NOMO-1 treated with dmso at 0.1 percent for 144 hours (cell line): ENCODE measurements at regions not wholly inside any gene's neighbourhood (a gene's known extent, or its start where the extent isn't known, plus 50 kb on each side); places are given as distances from the start of the nearest gene placed in this dataset.
"Not testable (repeated sequence)": the region's sequence is repeated elsewhere in the genome, so short reads cannot be mapped to it uniquely, and the experiment has no call there.

Source experiments
- DNase-seq: peaks from one replicate; lab custom pipeline; 2025; ENCODE audit not compliant: unreplicated experiment; lab: John Stamatoyannopoulos, UW

DNA sequence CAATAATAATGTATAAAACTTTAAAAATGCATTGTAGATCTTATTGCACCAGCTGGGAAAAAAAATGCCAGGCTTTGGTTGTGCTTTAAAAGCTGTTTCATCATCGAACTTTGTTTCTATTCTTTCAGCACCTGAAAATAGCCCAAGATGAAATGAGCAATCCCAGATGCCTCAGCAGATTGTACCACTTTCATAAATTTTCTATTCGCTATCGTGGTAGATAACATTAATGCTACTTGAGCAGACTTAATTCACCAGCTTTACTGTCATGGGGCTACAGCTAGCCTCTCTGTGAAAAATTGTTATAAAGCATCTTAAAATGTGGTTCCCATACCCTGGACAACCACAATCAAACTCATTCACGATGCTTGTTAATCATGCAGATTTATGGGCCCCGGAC lies 599.6 kb upstream of the HS3ST1 start:
- no peak for DNase-seq

DNA sequence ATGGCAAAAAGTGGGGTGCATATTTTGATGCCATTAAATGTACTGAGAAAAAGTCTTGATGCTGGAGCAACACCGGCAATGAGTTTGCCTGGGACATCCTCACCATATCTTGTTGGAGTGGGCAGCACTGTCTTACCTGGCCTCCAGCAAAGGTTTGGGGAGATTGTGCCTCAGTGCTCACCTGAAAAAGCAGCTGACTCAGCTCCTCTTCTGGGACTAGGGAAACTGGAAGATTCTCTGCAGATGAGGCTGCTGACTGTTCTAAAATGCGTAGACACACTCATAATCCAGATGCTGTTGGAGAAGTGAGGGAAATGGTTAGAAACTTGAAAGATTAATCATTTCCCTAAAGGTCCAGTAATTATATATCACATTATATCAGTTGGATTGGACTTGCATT lies 593.7 kb upstream of the HS3ST1 start:
- DNase-seq, result no peak

DNA sequence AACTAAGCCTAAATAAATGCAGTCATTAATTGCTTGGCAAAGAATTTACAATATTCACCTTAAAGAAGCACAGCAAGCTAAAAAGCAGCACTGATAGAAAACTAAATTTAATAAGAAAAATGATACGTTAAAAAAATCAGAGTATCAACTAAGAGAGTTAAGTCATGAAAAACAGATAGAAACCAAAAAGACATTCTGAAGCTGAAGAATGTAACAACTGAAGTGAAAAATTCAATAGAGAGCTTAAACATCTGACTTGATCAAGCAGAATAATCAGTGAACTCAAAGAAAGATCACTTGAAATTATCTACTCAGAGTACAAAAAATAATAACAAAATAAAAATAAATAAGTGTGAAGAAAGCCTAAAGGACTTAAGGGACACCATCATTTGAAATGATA lies 588.0 kb upstream of the HS3ST1 start:
- no peak for DNase-seq

DNA sequence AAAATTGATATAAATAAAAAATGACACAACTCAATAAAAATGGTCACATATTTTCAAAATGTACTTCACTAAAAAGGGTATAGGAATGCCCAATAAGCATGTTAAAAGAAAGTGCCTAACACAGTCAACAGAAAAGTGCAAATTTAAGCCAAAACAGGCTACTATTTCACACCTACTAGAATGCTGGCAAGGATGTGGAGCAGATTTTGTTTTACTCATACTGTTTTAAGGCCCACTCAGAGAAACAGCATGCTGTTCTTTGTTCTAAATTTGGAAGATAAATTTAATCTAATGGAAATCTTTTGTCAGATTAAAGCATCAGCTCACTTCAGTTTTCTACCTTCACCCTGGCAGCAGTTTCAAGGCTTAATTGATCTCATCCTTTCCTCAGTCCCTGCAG lies 576.8 kb upstream of the HS3ST1 start:
- no peak for DNase-seq

DNA sequence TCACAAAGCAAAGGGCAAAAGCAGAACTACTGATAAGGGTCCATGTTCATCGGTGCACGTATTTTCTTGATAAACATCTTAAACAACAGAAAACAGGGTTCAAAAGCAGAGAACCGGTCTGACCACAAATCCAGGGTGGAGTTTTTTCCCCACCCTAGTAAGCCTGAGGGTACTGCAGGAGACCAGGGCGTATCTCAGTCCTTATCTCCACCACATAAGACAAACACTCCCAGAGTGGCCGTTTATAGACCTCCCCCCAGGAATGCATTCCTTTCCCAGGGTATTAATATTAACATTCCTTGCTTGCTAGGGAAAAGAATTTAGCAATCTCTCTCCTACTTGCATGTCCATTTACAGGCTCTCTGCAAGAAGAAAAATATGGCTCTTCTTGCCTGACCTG lies 567.9 kb upstream of the HS3ST1 start:
- DNase-seq, result not testable (repeated sequence)

DNA sequence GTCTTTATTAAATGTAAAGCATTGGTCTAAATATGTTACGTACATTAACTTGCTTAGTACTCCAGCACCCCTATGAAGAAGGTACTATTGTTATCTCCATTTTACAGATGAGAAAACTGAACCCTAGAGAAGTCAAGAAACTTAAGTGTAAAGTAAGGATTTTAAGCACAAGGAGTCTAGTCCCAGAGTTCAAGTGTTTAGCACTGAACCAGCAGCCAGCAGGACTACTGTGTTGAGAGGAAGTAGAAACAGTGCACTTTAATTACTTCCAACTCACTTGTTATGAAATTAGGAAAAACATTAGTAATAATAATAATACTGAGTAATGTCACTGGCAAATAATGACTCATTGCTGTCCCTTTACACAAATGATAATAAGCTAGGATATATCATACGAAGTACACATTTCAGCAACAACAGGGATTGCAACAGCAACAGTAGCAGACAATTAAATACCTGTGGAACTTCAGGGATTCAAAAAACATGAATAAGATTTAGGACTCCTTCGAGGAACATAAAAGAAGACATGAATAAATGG lies 548.1 kb upstream of the HS3ST1 start:
- no peak for DNase-seq

DNA sequence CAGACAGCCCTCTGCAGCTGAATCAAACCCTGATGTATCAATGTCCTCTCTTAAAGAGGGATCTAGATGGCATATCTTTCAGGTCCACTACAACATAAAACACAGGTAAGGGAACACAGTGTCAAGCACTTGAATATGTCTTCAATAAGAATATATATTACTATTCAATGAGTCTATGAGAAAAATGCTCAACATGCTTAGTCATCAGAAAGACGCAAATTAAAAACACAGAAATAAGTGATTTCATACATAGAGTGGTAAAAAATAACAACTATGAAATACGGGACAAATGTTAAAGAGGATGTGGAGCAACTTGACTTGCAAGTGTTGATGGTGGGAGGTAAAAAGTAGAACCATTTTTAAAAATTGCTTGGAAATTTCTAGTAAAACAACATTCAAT lies 544.6 kb upstream of the HS3ST1 start:
- no peak for DNase-seq

DNA sequence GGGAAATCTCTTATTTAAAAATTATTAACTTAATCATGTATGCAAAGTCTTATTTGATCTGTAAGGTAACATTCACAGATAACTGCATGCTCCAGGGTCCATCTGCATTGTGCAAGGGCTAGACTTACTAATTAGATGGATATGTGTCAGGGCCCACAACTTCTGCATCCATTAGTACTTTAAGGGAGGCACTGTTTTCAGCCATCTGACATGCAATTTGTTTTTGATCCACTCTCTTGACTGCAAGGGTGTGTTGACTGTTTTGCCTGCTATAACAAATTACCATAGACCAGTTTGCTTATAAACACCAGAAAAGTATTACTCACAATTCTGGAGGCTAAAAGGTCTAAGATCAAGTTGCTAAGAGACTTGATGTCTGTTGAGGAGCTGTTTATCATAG lies 542.1 kb upstream of the HS3ST1 start:
- DNase-seq, result no peak

DNA sequence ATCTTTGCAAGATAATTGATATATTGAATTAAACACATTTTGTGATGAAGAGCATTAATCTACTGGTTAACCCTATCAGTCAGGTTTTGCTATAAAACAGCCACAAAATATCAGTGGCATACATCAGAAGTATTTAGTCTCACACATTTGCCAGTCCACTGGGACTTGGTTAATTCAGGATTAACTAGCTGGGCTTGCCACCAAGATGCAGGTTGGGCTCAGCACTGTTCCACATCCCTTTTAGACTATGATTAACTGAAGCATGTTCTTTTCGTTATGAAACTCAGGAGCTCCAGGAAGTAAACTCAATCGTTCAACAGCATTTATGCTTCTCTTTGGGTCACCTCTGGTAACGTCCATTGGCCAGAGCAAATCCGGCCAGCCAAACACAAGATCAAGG lies 538.1 kb upstream of the HS3ST1 start:
- no peak for DNase-seq

DNA sequence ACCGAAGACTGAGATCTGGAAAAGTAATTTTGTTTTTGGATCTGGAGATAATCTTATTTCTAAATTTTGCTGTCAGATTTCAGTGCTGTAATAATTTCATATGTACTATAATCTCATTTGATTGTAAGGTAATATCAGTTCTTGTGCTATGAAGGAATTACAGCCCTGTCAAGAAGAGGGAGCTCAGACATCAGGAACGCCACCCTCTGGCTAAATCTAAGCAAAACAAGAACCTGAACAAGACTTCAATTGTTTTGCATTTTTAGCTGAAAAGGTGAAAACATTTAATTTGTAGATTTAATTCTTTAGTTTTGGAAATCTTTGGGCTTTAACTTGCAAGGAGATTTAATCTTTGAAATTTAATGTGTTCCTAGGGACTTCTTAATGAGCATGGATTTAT lies 525.4 kb upstream of the HS3ST1 start:
- no peak for DNase-seq

DNA sequence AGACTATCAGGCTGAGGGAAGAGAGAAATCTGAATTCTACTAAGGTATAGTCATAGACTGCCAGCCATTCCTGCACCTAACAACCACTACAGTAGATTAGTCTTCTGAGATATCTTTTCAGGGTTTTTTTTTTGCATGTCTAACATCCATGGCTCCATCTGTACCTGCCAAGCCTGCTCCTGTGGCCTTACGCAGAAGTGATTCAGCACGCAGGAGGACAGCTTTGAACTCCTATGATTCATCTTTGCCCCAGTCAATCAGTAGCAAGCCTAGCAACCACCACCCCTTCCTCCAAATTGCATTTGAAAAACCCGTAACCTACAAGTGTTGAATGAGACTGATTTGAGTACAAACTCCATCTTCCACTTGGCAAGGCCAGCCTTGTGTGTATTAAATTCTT lies 520.7 kb upstream of the HS3ST1 start:
- DNase-seq, result no peak

DNA sequence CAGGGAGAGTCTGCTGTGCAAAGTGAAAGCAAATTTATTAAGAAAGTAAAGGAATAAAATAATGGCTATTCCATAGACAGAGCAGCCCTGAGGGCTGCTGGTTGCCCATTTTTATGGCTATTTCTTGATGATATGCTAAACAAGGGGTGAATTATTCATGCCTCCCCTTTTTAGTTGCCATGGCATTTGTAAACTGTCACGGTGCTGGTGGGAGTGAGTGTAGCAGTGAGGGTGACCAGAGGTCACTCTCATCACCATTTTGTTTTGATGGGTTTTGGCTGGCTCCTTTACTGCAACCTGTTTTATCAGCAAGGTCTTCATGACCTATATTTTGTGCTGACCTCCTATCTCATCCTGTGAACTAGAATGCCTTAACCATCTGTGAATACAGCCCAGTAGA lies 518.9 kb upstream of the HS3ST1 start:
- DNase-seq, result not testable (repeated sequence)

DNA sequence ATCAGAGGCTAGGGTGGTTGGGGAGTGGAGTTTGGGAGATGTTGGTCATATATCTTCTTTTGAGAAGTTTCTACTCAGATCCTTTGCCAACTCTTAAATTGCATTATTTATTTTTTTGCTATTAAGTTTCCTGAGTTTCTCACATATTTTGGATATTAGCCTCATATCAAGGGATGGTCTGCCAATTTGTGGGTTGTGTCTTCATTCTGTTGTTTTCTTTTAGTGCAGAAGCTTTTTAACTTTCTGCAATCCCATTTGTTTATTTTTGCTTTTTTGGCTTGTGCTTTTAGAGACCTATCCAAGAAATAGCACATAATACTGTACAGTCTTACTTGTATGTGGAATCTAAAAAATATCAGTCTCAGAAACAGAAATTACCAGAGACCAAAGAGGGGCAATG lies 509.2 kb upstream of the HS3ST1 start:
- no peak for DNase-seq

DNA sequence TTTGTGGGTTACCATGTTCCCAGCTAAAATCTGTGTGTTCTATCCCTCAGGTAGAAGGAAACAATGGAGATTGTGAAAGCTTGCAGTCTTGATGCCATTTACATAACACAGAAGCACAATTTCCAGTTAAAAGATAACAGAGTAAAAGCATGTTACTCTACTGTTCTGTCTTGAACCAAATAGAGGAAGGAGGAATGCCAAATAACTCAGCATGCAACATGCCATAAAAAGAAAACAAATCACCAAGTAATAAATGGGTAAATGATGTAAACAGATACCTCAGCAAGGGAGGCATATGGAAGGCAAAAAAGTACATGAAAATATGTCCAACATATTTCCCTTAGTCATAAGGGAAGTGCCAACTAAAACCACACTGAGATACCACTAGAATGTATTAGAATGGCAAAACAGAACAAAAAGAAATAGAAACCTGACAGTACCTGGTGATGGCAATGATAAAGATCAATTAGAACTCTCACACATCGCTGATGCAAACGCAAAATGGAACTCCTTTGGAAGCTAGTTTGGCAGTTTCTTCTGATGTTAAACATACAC lies 502.6 kb upstream of the HS3ST1 start:
- no peak for DNase-seq

DNA sequence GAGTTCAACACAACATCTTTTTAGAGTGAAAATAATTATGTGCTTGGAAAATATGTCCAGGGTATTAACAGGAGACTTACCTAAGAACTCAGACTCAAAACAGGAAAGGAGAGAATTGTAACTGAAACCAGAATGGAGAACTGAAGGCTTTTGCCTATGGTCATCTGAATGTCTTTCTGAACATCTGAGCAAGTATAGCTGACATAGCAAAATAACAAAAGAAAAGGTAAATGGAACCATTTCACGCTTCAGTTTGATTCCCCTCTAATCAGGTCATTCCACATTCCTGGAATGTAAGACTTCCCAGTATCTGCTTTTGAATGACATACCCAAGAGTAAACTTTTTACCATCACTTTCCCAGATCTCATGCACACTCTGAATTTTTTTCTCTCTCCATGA lies 500.4 kb upstream of the HS3ST1 start:
- no peak for DNase-seq

DNA sequence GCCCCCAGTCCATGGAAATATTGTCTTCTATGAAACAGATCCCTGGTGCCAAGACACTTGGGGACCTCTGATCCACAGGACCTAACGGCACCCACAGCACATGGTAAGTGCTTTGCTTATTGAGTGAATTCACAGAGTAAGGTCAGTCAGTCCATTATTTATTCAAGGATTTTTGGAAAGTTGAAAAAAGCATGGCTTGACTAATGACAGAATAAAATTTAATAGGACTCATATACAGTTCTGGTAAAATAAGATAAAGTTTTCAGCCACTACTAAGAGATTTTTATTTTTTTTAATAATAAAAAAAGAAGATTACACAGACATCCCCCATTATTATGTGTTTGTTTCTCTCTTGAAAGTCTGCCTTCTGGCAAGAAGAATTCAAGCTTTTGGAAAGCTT lies 490.6 kb upstream of the HS3ST1 start:
- no peak for DNase-seq

DNA sequence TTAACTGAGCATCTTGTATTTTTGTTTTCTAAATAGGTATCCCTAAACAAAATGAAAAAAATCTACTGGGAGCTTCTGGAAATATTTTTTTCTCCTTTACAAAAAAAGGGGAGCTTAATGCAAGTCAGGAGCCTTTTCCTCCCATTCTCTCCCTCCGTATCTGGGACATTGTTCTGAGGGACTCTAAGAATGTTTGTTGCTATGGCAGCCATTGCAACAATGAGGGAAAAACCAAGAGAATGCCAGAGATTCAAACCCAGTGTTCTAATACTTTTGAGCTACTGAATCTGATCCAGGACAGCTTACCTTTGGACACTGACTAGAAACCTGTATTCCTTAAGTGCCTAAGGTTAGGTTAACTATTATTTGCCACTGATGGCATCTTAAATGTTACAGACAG lies 485.7 kb upstream of the HS3ST1 start:
- no peak for DNase-seq

DNA sequence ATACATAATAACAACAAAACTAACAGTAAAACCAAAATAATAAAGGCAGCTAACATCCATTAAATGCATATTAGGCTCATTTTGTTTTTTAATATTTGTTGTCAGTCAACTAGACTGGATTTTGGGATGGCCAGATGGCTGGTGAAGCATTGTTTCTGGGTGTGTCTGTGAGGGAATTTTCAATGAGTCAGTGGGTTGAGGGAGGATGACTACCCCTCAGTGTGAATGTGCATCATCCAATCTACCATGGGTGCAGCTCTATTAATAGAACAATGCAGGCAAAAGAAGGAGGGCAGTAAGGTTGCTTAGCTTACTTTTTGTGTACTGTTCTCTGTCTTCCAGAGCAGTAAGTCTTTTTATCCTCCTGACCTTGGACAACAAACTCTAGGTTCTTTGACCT lies 484.2 kb upstream of the HS3ST1 start:
- DNase-seq, result no peak

DNA sequence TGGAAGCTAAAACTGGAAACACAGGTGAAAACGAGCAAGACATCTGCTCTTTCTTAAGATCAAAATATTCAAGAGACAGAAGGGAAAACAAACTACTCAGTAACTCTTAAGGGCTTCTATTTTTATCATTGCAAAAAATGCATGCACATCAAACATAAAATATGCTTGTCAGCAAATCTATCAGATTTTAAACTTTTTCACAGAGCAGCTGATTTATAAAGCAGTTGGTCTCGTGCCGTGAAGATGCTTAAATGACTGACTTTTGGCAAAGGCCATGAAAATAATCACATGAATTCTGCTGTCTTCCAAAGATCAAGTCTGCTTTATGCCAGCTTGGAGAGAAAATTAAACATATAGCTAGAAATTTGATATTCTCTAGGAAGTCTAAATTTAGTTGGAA lies 482.1 kb upstream of the HS3ST1 start:
- DNase-seq, result no peak

DNA sequence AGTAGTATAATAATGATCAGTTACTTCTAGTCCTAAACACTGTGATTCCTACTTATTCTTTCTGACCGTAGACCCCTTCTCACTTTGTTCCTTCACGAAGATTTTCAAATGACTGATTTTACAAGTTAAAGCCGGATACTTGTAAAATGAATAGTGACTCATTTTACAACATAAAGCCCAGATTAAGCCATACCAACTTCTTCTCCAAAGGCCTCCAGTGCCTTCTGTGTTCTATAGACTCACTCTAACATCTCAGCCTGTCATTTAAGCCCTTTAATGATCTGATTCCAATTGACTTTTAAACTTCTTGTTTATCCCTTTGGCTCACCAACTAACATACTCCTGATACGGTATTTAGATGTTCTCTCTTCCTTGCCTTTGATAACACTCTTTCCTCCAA lies 480.0 kb upstream of the HS3ST1 start:
- DNase-seq, result no peak

DNA sequence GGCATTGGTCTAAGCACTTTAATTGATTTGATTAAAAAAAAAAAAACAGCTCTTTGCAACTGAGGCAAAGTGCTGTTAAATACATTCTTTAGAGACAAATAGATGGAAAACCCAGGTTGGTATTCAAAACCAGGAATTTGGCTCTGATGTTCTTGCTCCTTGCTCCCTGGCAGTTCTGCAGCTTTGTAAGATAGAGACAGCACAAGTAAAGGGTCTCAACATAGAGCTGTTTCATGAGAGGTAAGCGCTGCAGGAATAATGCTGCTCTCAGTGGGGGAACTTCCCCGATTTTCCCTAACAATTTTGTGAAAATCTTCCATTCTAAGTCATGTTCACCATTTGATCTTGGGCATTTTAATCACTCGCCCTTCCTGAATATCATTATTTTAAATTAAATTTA lies 479.5 kb upstream of the HS3ST1 start:
- no peak for DNase-seq

DNA sequence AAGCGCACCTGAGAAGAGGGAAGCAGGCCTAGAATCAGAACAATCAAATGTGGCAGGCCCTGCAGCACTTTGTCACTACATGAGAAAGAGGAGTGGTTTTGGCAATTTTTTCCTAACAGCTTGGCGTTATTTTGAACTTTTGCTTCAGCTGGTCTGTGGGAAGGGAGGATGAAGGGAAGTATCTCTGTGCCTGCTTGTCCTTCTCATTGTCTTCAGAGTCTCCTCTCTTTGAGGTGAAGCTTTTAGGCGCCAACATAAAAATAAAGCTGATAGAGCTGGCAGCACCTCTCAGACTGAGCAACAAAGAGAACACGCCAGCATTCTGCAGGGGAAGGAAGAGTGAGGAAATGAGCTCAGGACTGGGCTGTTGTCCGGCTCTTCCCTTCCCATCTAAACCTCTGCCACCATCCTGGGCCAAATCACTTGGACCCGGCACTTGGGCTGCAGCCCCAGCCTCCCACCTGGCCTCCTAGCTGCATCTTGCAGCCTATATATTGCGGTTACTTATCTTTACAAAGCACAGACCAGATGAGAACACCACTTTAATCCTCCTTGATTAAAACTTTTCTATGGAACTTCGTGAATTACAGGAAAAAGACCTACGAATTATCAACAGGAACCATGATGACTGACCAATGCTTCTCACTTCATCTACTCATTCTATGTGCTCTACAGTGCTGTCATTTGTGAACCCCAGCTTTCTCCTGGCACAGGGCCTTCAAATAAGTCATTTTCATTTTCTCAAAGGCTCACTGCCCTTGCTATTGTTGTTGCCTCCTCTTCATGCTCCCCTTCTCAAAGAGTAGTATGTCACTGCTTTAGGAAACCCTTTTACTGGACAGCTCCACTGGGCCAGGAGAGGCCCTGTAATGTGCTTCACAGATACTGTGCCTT lies 476.4 kb upstream of the HS3ST1 start:
- DNase-seq, result no peak

DNA sequence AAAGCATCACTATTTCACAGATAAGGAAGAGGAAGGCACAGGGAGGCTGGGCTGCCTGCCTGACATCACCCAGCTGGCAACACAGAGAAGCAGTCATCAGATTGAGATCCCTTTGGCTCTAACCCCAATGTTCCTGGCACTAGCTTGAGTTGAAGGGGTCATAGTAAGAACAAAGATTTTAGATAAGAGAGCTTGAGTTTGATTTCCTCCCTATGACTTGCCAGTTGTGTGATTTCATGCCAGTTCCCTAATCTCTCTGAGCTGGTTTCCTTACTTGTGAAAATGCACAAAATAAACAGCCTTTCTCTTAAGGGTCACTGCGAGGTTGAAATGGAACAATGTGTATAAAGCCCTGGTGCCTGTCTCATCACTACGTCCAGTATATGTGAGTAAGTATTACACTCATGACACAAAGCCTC lies 475.4 kb upstream of the HS3ST1 start:
- DNase-seq, result no peak
